GM20000 (cell line): ENCODE measurements at regions not wholly inside any gene's neighbourhood (a gene's known extent, or its start where the extent isn't known, plus 50 kb on each side); places are given as distances from the start of the nearest gene placed in this dataset.

Experiments used
- DNase-seq: peaks from one replicate; pipeline ENCODE4 v3.0.0; 2012; ENCODE audit warnings: low spot score
- CTCF ChIP-seq: IDR thresholded peaks from 2 replicates; pipeline ENCODE4 v1.5.1; 2012; ENCODE audit warnings: mild to moderate bottlenecking, control low read depth; ENCODE audit errors: extremely low read depth, missing control alignments

- TF ChIP-seq CTCF: no peak
Measured at GRCh38 chr15:97545799-97546198, 414.7 kb upstream of the ARRDC4 start.

GRCh38 chr15:97547381-97547780 lies 413.1 kb upstream of the ARRDC4 start:
- no peak for TF ChIP-seq CTCF
- no peak for DNase-seq

More at GRCh38 chr15:97545799-97546198, 414.7 kb upstream of the ARRDC4 start:
- no peak for DNase-seq

- DNase-seq: no peak
- no peak for TF ChIP-seq CTCF
Measured at GRCh38 chr15:97561529-97561928, 399.0 kb upstream of the ARRDC4 start.

GRCh38 chr15:97563516-97563915 lies 397.0 kb upstream of the ARRDC4 start:
- TF ChIP-seq CTCF: no peak
- DNase-seq: no peak

GRCh38 chr15:97566961-97567360 lies 393.5 kb upstream of the ARRDC4 start:
- TF ChIP-seq CTCF: no peak
- no peak for DNase-seq

GRCh38 chr15:97567411-97567810 lies 393.1 kb upstream of the ARRDC4 start:
- TF ChIP-seq CTCF: no peak
- DNase-seq: no peak

- no peak for TF ChIP-seq CTCF
- DNase-seq: no peak
Measured at GRCh38 chr15:97576929-97577645, 383.4 kb upstream of the ARRDC4 start.
